ENCODE measurements at regions not wholly inside any gene's neighbourhood (a gene's known extent, or its start where the extent isn't known, plus 50 kb on each side); places are given as distances from the start of the nearest gene placed in this dataset.

- no peak overlapping the region for H3K4me3 ChIP-seq (ENCODE audit: low read depth, poor library complexity, severe bottlenecking)
- TF ChIP-seq CTCF (IDR thresholded peaks at IDR 0.05) (no peak), POLR2A (IDR thresholded peaks at IDR 0.05) (no peak)
- DNase-seq (ENCODE audit: low spot score in 2 of 2), result no peak
- WGBS, 2 donors, result 83 to 85% methylated on average over 11 of the region's 11 CpGs
- intact Hi-C loops (cut with DNase I; ENCODE audit: low total_unique reads), result no loop called here
Observed at GRCh38 chr2:3075316-3075990, 302.2 kb downstream of the EIPR1 start.

GRCh38 chr2:3073704-3074103, 303.9 kb downstream of the EIPR1 start:
- no peak overlapping the region for H3K4me3 ChIP-seq (ENCODE audit: low read depth, poor library complexity, severe bottlenecking)
- WGBS, 2 donors, result 45 to 46% methylated on average over 14 of the region's 14 CpGs
- TF ChIP-seq CTCF (IDR thresholded peaks at IDR 0.05) (no peak), POLR2A (IDR thresholded peaks at IDR 0.05) (no peak)
- no peak for DNase-seq (ENCODE audit: low spot score in 2 of 2)
- intact Hi-C loops (cut with DNase I; ENCODE audit: low total_unique reads), result no loop called here

GRCh38 chr2:3073041-3073595, 304.5 kb downstream of the EIPR1 start:
- H3K4me3 ChIP-seq (ENCODE audit: low read depth, poor library complexity, severe bottlenecking), result no peak overlapping the region
- intact Hi-C loops (cut with DNase I; ENCODE audit: low total_unique reads), result no loop called here
- DNase-seq (ENCODE audit: low spot score in 2 of 2), result no peak
- TF ChIP-seq POLR2A (IDR thresholded peaks at IDR 0.05) (no peak), CTCF (IDR thresholded peaks at IDR 0.05) (no peak)
- 48 to 57% methylated on average over 13 of the region's 13 CpGs for WGBS, 2 donors

GRCh38 chr2:3071685-3072263, 305.8 kb downstream of the EIPR1 start:
- intact Hi-C loops (cut with DNase I; ENCODE audit: low total_unique reads), result no loop called here
- 69 to 82% methylated on average over 10 of the region's 10 CpGs for WGBS, 2 donors
- no peak overlapping the region for H3K4me3 ChIP-seq (ENCODE audit: low read depth, poor library complexity, severe bottlenecking)
- TF ChIP-seq POLR2A (IDR thresholded peaks at IDR 0.05) (no peak), CTCF (IDR thresholded peaks at IDR 0.05) (no peak)
- no peak for DNase-seq (ENCODE audit: low spot score in 2 of 2)

GRCh38 chr2:3066831-3067230, 310.8 kb downstream of the EIPR1 start:
- WGBS, 2 donors, result 93% methylated on average over 7 of the region's 7 CpGs
- no peak overlapping the region for H3K4me3 ChIP-seq (ENCODE audit: low read depth, poor library complexity, severe bottlenecking)
- intact Hi-C loops (cut with DNase I; ENCODE audit: low total_unique reads), result no loop called here
- TF ChIP-seq POLR2A (IDR thresholded peaks at IDR 0.05) (no peak), CTCF (IDR thresholded peaks at IDR 0.05) (no peak)
- peak in 1 of 2 donors; percentile 56 for DNase-seq (ENCODE audit: low spot score in 2 of 2)

Measured in lower leg skin (tissue), 4 donors.